Transverse colon (tissue), 4 donors: ENCODE measurements at regions not wholly inside any gene's neighbourhood (a gene's known extent, or its start where the extent isn't known, plus 50 kb on each side); places are given as distances from the start of the nearest gene placed in this dataset.
"Not testable (repeated sequence)": the region's sequence is repeated elsewhere in the genome, so short reads cannot be mapped to it uniquely, and the experiment has no call there.

Experiments
- DNase-seq: peaks from one replicate; pipeline ENCODE4 v3.0.0-alpha.2; 2019
- H3K27ac ChIP-seq, 4 donors: fragments of 200-600 bp; sonication (generic); 2 replicates each; pipeline ENCODE4 v1.5.1; 2016 to 2018; ENCODE audit warnings: inconsistent platforms in 4 of 4
- H3K27me3 ChIP-seq: fragments of 200-600 bp; sonication (generic); 2 replicates; pipeline ENCODE4 v1.5.1; 2017; ENCODE audit warnings: inconsistent platforms
- H3K36me3 ChIP-seq, 4 donors: fragments of 200-600 bp; sonication (generic); 2 replicates each; pipeline ENCODE4 v1.5.1; 2017 to 2019; ENCODE audit warnings: inconsistent platforms in 4 of 4
- H3K4me1 ChIP-seq, 4 donors: fragments of 200-600 bp; sonication (generic); 2 replicates each; pipeline ENCODE4 v1.5.1; 2017 to 2020; ENCODE audit warnings: inconsistent platforms in 4 of 4
- H3K4me3 ChIP-seq, 4 donors: fragments of 200-600 bp; sonication (generic); 1 replicate in 1 of 4; 2 replicates in 3 of 4; pipeline versions ENCODE4 v1.5.1 to v1.6.1; 2017 to 2019; ENCODE audit warnings: inconsistent platforms in 4 of 4
- H3K9me3 ChIP-seq, 2 donors: fragments of 200-600 bp; sonication (generic); 2 replicates each; pipeline ENCODE4 v1.5.1; 2017 to 2019; ENCODE audit warnings: inconsistent platforms in 2 of 2
- CTCF ChIP-seq, 5 experiments: fragments of 200-600 bp in 3 of 5; fragments of 450-650 bp in 2 of 5; sonication (generic) in 3 of 5; IDR thresholded peaks; 1 replicate in 2 of 5; 2 replicates in 3 of 5; pipeline ENCODE4 v1.5.1; 2016 to 2017; ENCODE audit warnings: antibody characterized with exemption in 5 of 5, inconsistent platforms in 3 of 5, mild to moderate bottlenecking in 2 of 5, moderate library complexity in 1 of 5
- EP300 ChIP-seq: sonication (generic); formaldehyde crosslinking; IDR thresholded peaks from one replicate; pipeline ENCODE4 v1.6.1; 2017; ENCODE audit warnings: antibody characterized with exemption, low read depth
- POLR2A ChIP-seq: fragments of 450-650 bp; IDR thresholded peaks from one replicate; pipeline ENCODE4 v1.6.1; 2016; ENCODE audit warnings: antibody characterized with exemption, mild to moderate bottlenecking, moderate library complexity
- POLR2AphosphoS5 ChIP-seq, 3 donors: sonication (generic); formaldehyde crosslinking; IDR thresholded peaks; one replicate each; pipeline ENCODE4 v1.6.1; 2016; ENCODE audit warnings: antibody characterized with exemption in 3 of 3
- WGBS, 2 donors: methylation state at CpG; one replicate each; pipeline ENCODE4 v1.1.5; 2018; ENCODE audit warnings: low coverage in 1 of 2; 5-methylcytosine and 5-hydroxymethylcytosine counted together
- in situ Hi-C, 4 donors: fragments of 200-750 bp; cut with MboI; loops; one replicate each; pipeline versions ENCODE4 v1.15.0 to v1.15.1; 2017; ENCODE audit warnings: low sequenced_read_pairs in 3 of 4, low pct_ligation_motif_present in 1 of 4, low pct_unique_long_range_greater_than_20kb in 1 of 4
- intact Hi-C: fragments of 100-400 bp; cut with DNase I; formaldehyde crosslinking; loops from one replicate; pipeline ENCODE4 v1.15.1; 2023; ENCODE audit warnings: low total_unique reads

DNA sequence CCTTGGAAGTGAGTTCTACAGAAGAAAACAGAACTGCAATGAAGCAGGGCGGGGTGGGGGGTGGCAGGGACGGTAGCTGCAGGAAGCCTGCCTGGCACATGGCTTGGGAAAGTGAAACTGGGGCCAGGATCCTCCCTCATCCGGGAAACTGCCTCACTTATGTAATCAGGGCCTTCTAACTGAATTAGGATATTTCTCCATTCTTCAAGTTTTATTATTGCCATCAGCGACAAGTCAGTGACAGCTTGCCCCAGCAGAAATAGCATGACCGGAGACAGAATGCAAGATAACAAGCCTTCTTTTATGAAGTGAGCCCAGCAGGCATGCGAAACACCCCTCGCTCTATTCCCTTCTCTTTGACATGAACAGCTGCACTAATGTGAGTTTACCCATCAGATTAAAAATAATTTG is 77.5 kb upstream of the CACUL1 start:
- no peak for TF ChIP-seq CTCF (IDR thresholded peaks at IDR 0.05)
- no peak for TF ChIP-seq EP300
- TF ChIP-seq POLR2A, result no peak
- intact Hi-C loops (no loop called here), in situ Hi-C loops (no loop called here)
- Histone ChIP-seq H3K4me1 (peaks cover 0 to 9% (median 0%) of the 10 kb centered on the region in 4 donors), H3K36me3 (no peaks in the 10 kb centered on the region), H3K4me3 (no peak overlapping the region), H3K9me3 (no peaks in the 10 kb centered on the region), H3K27me3 (no peaks in the 10 kb centered on the region), H3K27ac (no peak overlapping the region)
- DNase-seq, result peak; percentile 57
- WGBS, 2 donors, result 41 to 43% methylated on average over 7 of the region's 7 CpGs

GRCh38 chr10:118834370-118834769 is 79.6 kb upstream of the CACUL1 start:
- H3K27me3 ChIP-seq, H3K4me3 ChIP-seq, DNase-seq, intact Hi-C loops, in situ Hi-C loops, H3K9me3 ChIP-seq, H3K36me3 ChIP-seq, H3K4me1 ChIP-seq, H3K27ac ChIP-seq: not testable (repeated sequence)
- 88 to 100% methylated on average over 1 to 5 of the region's 5 CpGs for WGBS, 2 donors

- WGBS, 2 donors, result 72% methylated on average over 3 of the region's 3 CpGs; no CpG with 5 or more reads in 1 of the 2 donors
- no peak for TF ChIP-seq CTCF (IDR thresholded peaks at IDR 0.05)
- Histone ChIP-seq H3K36me3 (no peaks in the 10 kb centered on the region), H3K4me1 (peaks cover 0 to 9% (median 0%) of the 10 kb centered on the region in 4 donors), H3K4me3 (no peak overlapping the region), H3K9me3 (no peaks in the 10 kb centered on the region), H3K27me3 (no peaks in the 10 kb centered on the region), H3K27ac (no peak overlapping the region)
- intact Hi-C loops (no loop called here), in situ Hi-C loops (no loop called here)
- DNase-seq, result peak; percentile 67
Measured at GRCh38 chr10:118835682-118836326, 81.0 kb upstream of the CACUL1 start.

DNA sequence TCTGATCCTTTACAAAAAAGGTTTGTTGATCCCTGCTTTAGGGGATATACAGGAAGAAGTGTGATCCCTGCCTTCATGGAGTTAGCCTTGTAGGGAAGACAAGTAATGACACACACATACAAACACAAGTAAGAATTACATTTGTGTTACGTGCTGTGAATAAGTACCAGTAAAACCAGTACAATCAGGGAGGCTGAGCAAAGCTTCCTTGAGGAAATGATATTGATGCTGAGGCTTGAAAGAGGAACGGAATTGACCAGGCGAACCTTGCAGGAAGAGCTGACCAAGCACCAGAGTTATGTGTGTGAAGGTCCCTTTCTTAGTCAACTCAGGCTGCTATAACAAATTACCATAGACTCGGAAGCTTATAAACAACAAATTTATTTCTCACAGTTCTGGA is 83.6 kb upstream of the CACUL1 start:
- Histone ChIP-seq H3K36me3 (no peaks in the 10 kb centered on the region), H3K27me3 (no peaks in the 10 kb centered on the region), H3K9me3 (no peaks in the 10 kb centered on the region), H3K4me3 (no peak overlapping the region), H3K27ac (no peak overlapping the region), H3K4me1 (no peaks in the 10 kb centered on the region)
- in situ Hi-C loops, result no loop called here
- 79 to 89% methylated on average over 4 of the region's 4 CpGs for WGBS, 2 donors
- DNase-seq, result no peak
- TF ChIP-seq CTCF (IDR thresholded peaks at IDR 0.05), result no peak
- no peak for TF ChIP-seq POLR2A
- no peak for TF ChIP-seq EP300
- intact Hi-C loops, result no loop called here

- WGBS, 2 donors, result 81 to 100% methylated on average over 1 to 3 of the region's 3 CpGs
- in situ Hi-C loops, result no loop called here
- intact Hi-C loops, result no loop called here
- Histone ChIP-seq H3K9me3 (no peaks in the 10 kb centered on the region), H3K4me3 (no peak overlapping the region), H3K27me3 (no peaks in the 10 kb centered on the region), H3K36me3 (no peaks in the 10 kb centered on the region), H3K4me1 (no peaks in the 10 kb centered on the region), H3K27ac (no peak overlapping the region)
- DNase-seq, result no peak
- TF ChIP-seq POLR2AphosphoS5 (IDR thresholded peaks at IDR 0.05), result no peak
- TF ChIP-seq EP300, result no peak
- no peak for TF ChIP-seq POLR2A
- no peak for TF ChIP-seq CTCF (IDR thresholded peaks at IDR 0.05)
Measured at GRCh38 chr10:118839348-118839747, 84.6 kb upstream of the CACUL1 start.
